GM21528 (cell line): ENCODE measurements at regions not wholly inside any gene's neighbourhood (a gene's known extent, or its start where the extent isn't known, plus 50 kb on each side); places are given as distances from the start of the nearest gene placed in this dataset.

Experiments used
- ATAC-seq: cut with Tn5 transposase; IDR thresholded peaks from one replicate; pipeline ENCODE4 v1.9.1; 2021; ENCODE audit warnings: mild to moderate bottlenecking, moderate library complexity; ENCODE audit not compliant: unreplicated experiment, low FRiP score

DNA sequence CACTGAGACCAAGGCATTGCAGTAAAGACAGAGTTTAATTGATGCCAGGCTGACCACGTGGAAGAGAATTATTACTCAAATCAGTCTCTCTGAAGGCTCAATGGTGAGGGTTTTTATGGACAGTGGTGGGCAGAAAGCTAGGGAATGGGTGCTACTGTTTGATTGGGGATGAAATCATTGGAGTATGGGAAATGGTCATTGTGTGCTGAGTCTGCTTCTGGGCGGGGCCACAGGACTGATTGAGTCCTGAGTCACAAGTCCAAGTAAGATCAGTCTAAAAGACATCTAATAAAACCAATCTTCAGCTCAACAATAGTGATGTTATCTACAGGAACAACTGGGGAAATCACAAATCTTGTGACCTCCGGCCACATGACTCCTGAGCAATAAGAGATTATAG is 868.4 kb downstream of the SORCS3 start:
- no peak for ATAC-seq

DNA sequence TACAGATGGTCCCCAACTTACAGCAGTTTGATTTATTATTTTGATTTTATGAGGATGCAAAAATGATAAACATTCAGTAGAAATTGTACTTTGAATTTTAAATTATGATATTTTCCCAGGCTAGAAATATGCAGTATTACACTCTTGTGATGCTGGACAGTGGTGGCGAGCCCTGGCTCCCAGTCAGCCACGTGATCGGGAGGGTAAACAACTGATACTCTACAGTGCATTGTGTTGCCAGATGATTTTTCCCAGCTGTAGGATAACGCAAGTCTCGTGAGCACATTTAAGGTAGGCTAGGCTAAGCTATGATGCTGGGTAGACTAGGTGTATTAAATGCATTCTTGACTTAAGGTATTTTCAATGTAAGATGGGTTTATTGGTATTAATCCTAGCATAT is 865.2 kb downstream of the SORCS3 start:
- no peak for ATAC-seq

DNA sequence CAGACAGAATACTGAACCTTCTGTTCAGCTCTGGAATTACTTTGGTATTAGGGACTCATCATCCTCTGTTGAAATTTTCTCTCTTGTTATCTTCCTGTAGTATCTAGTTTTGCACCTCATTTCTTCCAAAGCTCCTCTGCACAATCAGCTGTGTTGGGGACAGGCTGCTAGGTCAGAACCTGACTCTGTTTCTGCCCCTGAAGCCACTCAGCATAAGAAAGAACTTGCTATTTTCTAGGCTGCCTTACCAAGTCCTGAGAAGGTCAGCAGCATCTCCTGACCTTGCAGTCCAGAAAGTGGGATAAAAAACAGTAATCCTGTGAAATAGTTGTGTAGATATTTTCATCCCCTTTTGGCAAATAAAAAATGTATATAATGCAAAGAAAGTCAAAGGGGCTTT is 862.6 kb downstream of the SORCS3 start:
- ATAC-seq, result no peak

DNA sequence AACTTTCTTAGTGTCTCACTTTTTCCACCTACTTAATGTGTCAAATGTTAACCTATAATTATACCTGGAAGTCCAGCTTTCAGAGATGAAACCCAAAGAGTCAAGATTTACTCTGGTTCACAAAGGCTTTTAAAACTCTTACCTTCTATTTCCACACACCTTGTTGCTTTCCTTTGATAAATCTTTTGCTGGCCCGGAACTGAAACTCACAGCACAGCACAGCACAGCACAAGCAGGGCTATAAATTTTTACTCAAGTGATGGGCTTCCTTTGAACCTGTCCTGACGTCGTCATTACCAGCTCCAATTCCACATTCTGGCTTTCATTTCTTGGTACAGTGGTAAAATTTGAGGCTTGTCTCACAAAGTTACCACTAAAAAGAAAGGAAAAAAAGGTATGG is 861.0 kb downstream of the SORCS3 start:
- no peak for ATAC-seq

DNA sequence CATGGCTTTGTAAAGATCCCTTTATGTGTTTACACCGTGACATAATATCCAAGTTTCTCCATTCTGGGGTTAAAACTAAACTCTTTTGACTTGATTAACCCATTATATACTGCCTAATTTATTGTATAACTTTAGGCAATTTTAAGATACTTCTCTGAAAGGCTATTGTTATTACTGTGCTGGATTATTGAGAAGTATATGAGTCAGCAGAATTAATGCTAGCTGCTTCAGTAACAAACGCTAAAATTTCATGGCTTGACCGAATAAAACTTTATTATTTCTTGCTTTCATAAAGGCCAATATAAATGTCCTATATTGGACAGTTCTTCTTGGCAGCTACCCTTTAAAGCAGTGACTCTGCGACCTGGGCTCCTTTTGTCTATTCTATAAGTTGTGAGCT is 853.9 kb downstream of the SORCS3 start:
- no peak for ATAC-seq

DNA sequence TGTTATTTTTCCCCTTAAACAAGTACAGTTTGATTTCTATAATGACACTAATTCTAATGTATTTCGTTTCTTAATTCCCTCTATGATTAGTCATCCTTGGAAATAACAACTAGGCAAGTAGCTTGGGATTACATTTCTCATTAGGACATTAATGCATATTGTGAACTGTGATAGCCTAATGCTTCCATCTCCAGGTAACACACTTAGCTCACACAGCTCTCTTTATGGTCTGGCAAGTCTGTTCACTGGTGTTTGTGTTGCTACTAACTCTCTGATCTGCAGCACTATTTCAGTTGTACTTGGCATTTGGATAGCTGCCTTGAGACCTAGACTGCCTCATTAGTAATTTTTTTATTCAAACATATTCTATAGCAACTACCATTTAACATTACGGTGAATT is 853.2 kb downstream of the SORCS3 start:
- no peak for ATAC-seq

DNA sequence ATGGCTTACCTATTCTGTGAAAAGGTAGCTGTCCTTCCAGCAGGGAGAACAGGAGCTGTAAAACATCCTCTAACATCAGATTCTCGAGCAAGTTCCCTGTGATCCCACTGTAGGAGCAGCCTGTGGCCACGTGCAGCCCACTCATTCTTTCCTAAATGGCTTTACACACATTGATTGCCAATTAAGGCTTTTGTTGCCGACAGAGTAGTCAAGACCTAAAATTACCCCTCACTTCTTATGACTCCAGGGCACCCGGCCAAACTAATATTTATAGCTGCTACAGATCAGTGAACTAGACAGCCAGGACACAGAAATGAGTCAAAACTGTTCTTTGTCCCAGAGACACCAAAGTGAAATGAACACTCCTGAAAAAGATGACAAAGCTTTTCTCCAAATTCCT is 832.1 kb downstream of the SORCS3 start:
- ATAC-seq, result no peak

DNA sequence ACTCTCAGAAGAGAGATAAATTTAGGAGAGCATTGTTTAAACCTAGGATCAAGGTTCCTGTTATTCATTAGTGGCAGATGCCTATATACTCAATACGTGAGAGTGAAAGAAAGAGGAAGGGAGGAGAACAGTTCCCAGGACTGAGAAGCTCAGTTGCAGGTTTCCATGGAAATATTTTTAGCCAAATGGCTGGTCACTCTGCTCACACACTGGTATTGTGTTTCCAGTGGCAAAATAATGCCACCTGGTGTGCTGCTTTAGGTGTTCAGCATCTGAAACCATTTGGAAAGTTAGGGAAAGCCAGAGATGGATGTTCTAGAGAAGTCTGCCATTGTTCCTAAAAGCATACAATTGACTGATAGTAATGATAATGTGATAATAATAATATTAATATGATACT is 827.7 kb downstream of the SORCS3 start:
- no peak for ATAC-seq

DNA sequence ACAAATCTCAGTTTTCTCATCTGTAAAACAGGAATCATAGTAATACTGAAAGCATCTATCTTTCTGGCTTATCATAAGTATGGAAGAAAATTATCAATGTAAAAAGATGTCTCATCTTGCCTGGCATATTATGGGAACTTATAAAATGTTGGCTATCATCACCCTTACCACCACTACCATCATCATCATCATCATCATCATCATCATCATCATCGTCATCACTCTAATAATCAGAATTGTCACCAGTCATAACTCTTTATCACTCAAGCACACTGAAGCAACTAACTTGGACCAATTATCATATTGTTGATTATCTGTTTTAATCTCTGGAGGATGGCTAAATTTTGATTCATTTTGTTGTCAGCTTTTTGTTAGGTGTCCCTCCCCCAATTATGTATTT is 825.4 kb downstream of the SORCS3 start:
- ATAC-seq, result no peak

DNA sequence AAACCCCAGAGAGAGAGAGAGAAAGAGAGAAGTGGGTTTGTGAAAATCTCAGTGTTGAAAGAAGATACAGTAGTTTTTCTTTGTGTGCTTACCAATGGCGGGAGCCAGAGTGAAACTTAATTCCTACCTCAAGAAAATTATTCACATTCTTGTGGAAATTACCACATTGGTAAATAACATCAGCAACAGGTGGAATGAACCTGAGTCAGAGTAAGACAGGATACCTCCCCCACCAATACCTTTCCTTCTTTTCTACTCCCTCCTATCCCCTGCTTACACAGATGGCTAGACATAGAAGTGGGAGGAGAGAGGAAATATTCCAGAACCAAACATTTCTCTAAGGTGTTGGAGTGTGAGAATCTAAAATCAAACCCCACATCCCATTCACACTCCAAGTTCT is 793.9 kb downstream of the SORCS3 start:
- ATAC-seq, result no peak

DNA sequence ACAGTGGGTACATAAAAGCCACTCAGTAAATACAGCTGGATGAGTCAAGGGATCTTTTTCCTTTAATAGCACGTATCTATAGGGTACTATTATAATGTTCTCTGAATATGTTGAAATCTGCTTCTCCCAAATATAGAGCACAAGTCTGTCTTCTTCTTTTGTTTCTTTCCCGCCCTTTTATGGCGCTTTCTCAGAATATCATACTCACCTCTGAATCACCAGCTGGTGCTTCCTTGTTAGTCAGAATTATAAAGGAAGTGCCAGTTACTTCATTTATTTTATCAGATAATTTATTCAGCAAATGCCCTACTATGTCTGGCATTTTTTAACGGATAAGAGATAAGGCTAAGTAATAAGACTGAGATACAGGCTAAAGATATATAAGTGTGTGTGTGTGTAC is 772.9 kb downstream of the SORCS3 start:
- no peak for ATAC-seq

DNA sequence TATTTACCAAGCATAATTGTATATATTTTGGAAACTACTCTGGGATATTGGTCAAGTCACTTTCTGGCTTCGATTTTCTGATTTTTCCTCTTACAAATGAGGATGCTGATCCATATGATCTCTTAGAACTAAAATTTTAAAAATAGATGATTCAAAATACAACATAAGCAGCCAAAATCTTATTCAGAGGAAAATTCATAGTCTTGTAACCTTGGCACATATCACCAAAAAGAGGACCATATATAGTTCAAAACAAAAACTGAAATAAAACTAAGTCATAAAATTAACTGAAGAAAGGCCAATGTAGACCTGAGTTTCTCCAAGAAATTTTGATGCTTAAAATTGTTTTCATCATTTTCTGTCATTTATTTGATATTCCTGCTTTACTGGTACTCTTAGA is 768.3 kb downstream of the SORCS3 start:
- no peak for ATAC-seq

DNA sequence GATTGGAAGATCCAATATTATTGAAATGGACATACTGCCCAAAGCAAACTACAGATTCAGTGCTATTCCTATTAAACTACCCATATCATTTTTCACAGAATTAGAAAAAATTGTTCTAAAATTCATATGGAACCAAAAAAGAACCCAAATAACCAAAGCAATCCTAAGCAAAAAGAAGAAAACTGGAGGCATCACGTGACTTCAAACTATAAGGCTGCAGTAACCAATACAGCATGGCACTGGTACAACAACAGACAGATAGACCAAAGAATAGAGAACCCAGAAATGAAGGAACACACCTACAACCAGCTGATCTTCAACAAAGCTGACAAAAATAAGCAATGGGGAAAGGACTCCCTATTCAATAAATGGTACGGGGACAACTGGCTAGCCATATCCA is 765.4 kb downstream of the SORCS3 start:
- no peak for ATAC-seq

DNA sequence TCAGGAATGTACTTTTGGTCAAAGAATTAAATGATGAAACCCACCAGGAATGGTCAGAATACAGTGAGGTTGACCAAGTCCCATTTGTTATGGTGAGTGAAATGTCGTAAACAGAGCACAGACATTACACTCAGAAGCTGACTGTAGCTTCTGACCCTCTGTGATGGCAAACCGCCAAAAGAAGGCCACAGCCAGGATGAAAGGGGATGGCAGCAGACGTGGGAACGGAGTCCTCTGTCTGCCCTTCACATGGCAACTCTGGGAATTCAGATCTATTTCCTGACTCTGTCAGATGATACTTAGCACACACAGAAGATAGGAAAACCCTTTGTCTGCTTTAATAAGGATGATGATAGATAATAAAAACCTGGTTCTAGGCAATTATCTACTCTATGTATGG is 757.1 kb downstream of the SORCS3 start:
- ATAC-seq, result no peak

DNA sequence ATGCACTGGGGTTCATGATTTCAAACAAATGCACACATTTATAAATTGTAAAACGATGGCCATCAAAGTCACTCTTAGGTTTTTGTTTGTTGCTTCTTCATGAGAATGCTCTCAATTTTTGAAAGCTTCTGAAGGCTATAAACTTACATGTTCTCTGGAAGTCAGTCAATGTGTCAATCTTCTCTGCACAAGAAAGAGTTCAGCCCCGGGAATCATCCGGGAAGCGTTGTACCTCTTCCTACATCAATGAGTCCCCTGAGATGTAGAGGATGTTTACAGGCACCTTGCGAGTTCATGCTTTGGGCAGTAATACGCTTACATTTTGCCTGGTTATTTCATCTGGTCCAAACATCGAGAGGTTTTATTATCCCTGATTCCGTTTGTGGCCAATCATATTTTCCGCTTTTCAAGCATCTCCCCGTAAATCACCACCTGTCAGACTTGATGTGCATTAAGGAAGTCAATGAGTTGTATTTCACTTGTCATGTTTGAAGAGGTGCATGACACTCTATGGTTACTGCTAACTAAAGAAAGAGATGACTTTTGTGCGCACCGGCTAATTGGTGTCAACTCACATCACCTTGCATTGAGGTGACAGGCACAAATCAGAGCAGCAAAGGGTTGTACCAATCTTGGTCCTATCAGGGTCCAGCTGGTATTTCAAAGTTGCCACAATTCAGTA is 750.7 kb downstream of the SORCS3 start:
- ATAC-seq, result no peak

DNA sequence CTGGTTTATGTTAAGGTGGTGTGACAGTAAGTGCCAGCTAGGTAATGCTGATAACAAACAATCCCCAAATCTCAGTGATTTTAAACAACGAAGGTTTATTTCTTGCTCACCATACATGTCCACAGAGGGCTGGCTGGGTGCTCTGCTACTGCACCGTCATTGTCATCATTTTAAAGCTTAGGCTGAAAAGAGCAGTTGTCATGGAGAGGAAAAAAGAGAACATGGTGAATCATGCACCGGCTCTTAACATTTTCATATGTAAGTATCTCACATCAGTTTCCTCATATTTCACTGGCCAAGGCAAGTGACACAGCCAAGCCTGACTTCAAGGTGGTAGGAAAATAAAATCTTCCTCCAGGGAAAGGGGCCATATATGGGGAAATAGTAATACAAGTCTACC is 746.9 kb downstream of the SORCS3 start:
- no peak for ATAC-seq

DNA sequence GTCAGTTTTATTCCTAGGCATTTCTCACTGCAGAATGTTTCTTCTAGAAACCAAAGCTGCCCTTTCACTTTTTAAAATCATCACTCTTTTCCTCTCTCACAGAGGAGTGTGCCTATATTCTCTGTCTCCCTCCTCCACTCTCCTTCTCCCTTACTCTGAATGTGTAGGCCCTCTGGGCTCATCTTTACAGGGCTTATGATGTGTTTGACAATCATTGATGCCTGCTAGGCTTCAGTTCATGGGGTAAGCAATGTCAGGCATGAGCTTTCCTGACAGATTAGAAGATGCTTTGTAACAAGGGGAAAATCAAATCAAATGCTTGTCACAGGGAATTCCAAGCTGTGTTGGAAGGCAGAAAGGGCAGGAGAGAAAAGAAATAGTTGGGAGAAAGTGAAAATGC is 742.9 kb downstream of the SORCS3 start:
- ATAC-seq, result no peak

DNA sequence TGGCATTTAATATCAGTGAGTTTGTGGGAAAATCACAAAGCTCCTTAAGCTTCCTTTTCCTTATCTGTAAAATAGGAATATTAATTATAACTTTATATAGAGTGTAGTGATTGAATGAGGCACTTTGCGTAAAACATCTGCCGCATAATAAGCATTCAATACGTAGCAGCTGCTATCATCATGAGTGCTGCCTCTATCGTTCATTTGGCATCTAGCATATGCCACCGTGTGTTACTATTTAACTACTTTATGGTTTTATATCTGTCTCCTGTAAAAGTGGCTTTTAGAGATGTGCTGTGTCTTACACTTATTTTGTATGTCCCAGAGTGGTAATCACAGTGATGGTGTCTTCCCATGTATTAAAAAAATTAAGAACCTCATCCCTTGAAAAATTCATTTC is 729.6 kb downstream of the SORCS3 start:
- no peak for ATAC-seq

DNA sequence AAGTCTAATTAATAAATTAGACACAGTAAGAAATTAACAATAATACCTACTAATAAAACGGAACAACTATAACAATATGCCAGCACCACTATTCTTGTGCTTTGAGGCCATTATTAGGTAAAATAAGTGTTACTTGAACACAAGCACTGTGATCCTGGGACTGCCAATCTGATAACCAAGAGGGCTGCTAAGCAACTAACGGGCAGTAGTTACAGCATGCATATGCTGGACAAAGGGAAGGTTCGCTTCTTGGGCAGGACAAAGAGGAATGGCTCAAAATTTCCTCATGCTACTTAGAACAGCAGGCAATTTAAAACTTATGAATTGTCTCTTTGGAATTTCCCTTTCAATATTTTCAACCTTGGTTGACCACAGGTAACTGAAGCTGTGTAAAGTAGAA is 718.6 kb downstream of the SORCS3 start:
- ATAC-seq, result no peak

DNA sequence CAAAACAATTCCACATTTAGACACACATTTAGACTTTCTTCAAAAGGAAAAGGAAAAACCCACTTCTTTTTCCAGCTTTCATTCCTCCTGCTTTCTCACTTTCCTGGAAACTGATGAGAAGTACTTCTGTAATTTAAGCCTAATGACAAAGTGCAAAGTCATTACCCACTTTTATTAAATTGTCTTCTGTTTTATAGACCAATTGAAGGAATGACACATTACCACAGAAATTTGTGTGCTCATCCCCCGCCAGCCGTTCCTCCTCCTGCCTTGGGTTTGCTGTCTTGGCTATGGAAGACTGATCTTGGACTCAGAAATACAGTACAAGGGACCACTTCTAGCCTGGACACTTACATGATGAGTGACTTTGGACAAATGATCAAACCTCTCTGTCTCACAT is 717.8 kb downstream of the SORCS3 start:
- no peak for ATAC-seq

DNA sequence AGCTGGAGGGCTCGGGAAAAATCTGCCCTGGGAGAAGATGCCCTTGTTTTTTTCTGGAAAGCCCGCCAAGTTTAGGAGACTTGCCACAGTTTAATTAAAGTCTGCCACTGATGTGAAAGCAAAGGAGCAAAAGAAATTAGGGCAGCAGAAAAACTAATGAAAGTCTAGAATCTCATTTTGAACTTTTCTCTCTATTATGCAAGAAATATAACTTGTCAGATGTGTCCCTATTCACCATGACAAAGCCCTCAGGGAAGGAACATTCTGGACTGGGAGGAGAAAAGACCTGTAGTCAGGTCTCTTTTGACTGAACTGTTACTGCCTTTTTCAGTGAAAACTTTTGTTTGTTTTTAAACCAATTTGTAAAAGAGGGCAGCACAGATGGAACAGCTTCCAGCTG is 715.5 kb downstream of the SORCS3 start:
- no peak for ATAC-seq

DNA sequence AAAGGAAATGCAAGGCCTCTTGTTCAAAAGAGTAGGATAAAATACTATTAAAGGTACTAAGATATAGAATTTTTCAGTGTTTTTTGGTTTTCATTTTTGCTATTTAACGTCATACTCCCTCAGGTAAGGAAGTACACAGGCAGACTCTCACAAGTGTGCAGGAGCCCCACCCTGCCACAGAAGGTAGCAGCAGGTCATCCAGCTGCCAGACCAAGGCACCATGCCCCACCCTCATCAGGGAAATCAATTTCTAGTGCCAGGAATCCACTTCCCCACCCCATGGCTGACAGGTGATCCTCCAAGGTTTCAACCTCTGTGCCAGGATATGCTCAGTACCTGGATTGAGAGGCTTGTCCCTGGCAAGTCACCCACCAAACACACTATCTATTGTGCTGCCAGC is 712.9 kb downstream of the SORCS3 start:
- no peak for ATAC-seq

DNA sequence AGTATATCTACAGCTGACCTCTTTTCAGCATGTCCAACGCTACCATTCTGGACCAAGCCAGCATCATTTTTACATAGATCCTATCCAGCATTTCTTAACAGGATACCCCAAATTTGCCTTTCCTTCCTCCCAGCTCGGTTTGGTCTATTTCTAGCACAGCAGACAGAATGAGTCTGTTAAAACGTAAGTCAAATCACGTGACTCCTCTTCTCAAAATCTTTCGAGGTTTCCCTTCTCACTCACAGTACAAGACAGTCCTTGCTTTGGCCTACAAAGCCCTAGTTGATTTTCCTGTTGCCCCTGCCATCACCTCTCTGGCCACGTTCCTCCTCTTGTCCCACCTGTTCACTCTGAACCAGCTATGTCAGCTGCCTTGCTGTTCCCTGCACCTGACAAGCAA is 711.7 kb downstream of the SORCS3 start:
- ATAC-seq, result no peak
